ENCODE measurements at regions not wholly inside any gene's neighbourhood (a gene's known extent, or its start where the extent isn't known, plus 50 kb on each side); places are given as distances from the start of the nearest gene placed in this dataset.

DNA sequence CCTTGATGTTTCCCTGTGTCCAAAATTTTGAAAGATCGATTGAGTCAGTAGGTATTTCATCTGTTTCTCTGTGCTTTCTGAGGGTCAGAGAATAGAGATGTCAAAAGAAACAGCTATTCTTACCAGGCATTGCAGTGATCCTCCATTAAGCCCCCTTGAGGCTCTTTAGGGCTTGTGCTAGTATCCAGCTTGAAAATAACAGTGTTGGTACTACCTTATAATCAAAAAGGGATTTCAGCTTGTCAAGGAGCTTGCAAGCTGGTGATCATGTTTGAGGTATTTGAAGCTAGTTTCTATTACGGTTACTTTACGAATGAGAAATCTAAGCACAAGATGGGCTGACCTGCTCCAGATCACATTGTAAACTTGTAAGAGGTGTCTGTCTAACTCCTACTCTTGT lies 103.4 kb downstream of the EDEM1 start:
- no peaks in the 10 kb centered on the region for H3K27me3 ChIP-seq
- no peak for TF ChIP-seq CTCF (IDR thresholded peaks at IDR 0.05)
- intact Hi-C loops (cut with DNase I; ENCODE audit: low total_unique reads) = no loop called here
- H3K4me1 ChIP-seq = no peaks in the 10 kb centered on the region
- H3K9me3 ChIP-seq = no peaks in the 10 kb centered on the region
- DNase-seq = no peak
- H3K27ac ChIP-seq = no peak overlapping the region
- H3K4me3 ChIP-seq = no peak overlapping the region
- no peaks in the 10 kb centered on the region for H3K36me3 ChIP-seq

DNA sequence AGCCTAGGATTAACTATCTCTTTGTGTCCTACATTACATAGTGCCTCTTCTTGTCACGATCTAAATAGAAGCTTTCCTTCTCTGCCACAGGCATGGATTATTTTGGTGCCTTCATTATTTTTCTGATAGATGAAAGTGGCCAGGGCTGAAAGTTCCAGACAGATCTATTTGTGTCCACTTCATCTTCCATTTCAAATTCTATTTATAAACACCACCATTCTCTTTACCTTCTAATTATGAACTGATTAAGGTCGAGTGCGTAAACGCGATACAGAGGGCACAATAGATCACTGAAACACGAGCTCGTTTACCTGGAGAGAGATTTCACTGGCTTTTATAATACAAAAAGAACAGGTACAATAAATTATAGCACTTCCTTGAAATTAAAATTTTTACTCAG lies 105.0 kb downstream of the EDEM1 start:
- no peak for DNase-seq
- no peaks in the 10 kb centered on the region for H3K27me3 ChIP-seq
- intact Hi-C loops (cut with DNase I; ENCODE audit: low total_unique reads) = no loop called here

DNA sequence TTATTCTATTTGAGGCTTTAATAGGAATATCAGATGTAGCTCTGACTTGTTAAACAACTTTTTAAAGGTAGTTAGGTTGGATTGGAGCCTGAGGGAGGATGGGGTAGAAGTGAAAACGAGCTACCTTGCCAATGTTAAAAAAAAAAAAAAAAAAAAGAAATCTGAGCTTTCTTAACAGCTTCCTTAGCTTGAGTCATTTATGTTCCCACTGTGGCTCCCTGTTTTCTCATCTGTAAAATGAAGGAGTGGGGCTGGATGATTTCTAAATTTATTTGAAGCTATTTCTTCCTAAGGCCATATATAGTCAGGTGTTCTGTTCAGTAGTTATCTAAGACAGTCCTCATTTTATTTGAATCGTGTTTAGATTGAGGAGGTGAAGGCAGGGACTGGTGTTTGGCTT lies 105.7 kb downstream of the EDEM1 start:
- no peaks in the 10 kb centered on the region for H3K9me3 ChIP-seq

More for the DNA sequence above, 105.0 kb downstream of the EDEM1 start:
- no peaks in the 10 kb centered on the region for H3K4me1 ChIP-seq
- H3K27ac ChIP-seq = no peak overlapping the region
- no peak for TF ChIP-seq CTCF (IDR thresholded peaks at IDR 0.05)
- TF ChIP-seq POLR2A (IDR thresholded peaks at IDR 0.05) = no peak
- no peak overlapping the region for H3K4me3 ChIP-seq
- no peaks in the 10 kb centered on the region for H3K9me3 ChIP-seq
- H3K36me3 ChIP-seq = no peaks in the 10 kb centered on the region

DNA sequence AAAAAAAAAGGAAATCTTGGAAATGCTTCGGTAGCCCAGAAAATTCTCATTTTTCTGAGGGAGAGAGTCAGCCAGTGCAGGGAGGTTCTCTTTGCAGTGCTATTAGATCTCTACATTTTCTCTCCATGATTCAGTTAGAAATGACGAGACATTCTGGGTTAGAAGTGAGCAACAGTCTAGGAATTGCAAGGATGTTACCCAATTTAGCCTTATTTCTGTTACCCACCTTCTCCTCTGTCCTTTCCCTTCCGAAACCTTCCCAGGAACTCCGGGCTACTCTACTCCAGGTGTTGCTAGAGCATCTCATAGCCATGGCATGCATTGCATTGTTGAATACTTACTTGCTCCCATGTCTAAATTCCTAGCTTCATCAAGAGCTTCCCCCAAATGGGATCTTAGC lies 106.8 kb downstream of the EDEM1 start:
- H3K9me3 ChIP-seq = no peaks in the 10 kb centered on the region
- H3K27me3 ChIP-seq = no peaks in the 10 kb centered on the region
- intact Hi-C loops (cut with DNase I; ENCODE audit: low total_unique reads) = no loop called here
- H3K4me1 ChIP-seq = no peaks in the 10 kb centered on the region
- DNase-seq = no peak
- no peak overlapping the region for H3K4me3 ChIP-seq
- no peaks in the 10 kb centered on the region for H3K36me3 ChIP-seq
- no peak overlapping the region for H3K27ac ChIP-seq
- no peak for TF ChIP-seq POLR2A (IDR thresholded peaks at IDR 0.05)
- TF ChIP-seq CTCF (IDR thresholded peaks at IDR 0.05) = no peak

More for the DNA sequence above, 105.7 kb downstream of the EDEM1 start:
- no peaks in the 10 kb centered on the region for H3K4me1 ChIP-seq
- intact Hi-C loops (cut with DNase I; ENCODE audit: low total_unique reads) = no loop called here
- no peak overlapping the region for H3K4me3 ChIP-seq
- H3K27me3 ChIP-seq = no peaks in the 10 kb centered on the region
- DNase-seq = no peak
- no peak overlapping the region for H3K27ac ChIP-seq
- no peaks in the 10 kb centered on the region for H3K36me3 ChIP-seq
- TF ChIP-seq CTCF (IDR thresholded peaks at IDR 0.05) (no peak), POLR2A (IDR thresholded peaks at IDR 0.05) (no peak)

- Histone ChIP-seq H3K9me3 (no peaks in the 10 kb centered on the region), H3K4me1 (no peaks in the 10 kb centered on the region), H3K36me3 (no peaks in the 10 kb centered on the region), H3K27ac (no peak overlapping the region), H3K27me3 (no peaks in the 10 kb centered on the region), H3K4me3 (no peak overlapping the region)
- no peak for DNase-seq
- intact Hi-C loops (cut with DNase I; ENCODE audit: low total_unique reads) = no loop called here
- TF ChIP-seq POLR2A (IDR thresholded peaks at IDR 0.05) (no peak), CTCF (IDR thresholded peaks at IDR 0.05) (no peak)
Observed at GRCh38 chr3:5295191-5295690, 107.7 kb downstream of the EDEM1 start.
